Cardiac fibroblast (primary cell): ENCODE measurements at regions not wholly inside any gene's neighbourhood (a gene's known extent, or its start where the extent isn't known, plus 50 kb on each side); places are given as distances from the start of the nearest gene placed in this dataset.

Experiments used
- DNase-seq, 2 donors: peaks; one replicate each; pipeline versions ENCODE4 v3.0.0 to v3.0.0-alpha.2; 2010; ENCODE audit warnings: low read depth in 2 of 2
- H3K4me3 ChIP-seq, 2 donors: replicated peaks in 1 of 2; 1 replicate in 1 of 2; 2 replicates in 1 of 2; pipeline ENCODE4 v1.5.1; 2011; ENCODE audit warnings: low read depth in 2 of 2, low read length in 2 of 2, mild to moderate bottlenecking in 2 of 2, moderate library complexity in 1 of 2
- TF ChIP-seq, protein P1 (sequence below): IDR thresholded peaks from one replicate; pipeline ENCODE4 v1.5.1; 2011; ENCODE audit warnings: low read depth, mild to moderate bottlenecking, low read length, inconsistent platforms

DNA sequence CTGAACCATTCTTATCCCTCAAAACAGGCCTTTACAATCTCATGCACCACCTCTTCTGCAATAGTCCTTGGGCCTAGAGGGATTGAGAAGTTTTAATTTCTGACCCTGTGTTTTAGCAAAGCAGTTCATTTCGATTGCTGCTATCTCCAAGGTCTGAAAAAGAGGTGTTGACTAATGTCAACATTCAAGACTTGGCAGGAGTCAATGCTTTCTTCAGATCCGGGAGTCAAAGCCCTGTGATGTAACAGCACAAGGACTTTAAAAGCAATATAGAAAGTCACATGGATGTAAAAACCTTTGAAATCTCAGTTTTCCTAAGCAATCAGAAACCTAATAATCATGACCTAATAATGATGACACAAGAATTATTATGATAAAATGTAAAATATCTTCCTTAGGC, 133.8 kb downstream of the ADAM29 start:
- TF ChIP-seq, protein P1, sequence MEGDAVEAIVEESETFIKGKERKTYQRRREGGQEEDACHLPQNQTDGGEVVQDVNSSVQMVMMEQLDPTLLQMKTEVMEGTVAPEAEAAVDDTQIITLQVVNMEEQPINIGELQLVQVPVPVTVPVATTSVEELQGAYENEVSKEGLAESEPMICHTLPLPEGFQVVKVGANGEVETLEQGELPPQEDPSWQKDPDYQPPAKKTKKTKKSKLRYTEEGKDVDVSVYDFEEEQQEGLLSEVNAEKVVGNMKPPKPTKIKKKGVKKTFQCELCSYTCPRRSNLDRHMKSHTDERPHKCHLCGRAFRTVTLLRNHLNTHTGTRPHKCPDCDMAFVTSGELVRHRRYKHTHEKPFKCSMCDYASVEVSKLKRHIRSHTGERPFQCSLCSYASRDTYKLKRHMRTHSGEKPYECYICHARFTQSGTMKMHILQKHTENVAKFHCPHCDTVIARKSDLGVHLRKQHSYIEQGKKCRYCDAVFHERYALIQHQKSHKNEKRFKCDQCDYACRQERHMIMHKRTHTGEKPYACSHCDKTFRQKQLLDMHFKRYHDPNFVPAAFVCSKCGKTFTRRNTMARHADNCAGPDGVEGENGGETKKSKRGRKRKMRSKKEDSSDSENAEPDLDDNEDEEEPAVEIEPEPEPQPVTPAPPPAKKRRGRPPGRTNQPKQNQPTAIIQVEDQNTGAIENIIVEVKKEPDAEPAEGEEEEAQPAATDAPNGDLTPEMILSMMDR, result no peak
- H3K4me3 ChIP-seq, result no peak overlapping the region

DNA sequence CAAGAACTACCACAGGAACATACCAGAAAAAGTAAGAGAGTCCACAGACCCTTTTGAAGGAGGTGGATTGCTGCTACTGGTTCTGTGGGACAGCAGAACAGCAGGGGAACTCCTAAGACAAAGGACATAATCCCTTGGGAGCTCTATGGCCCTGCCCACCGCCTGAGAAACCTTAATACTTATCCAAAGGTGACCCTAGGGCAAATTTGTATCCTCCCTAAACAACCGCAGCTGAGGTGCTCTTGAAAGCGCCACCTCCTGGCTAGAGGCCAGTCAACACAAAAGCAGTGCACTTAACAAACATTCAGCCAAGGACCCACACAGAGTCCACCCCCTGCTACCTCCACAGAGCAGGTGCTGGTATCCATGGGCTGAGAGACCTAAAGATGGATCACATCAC, 136.8 kb downstream of the ADAM29 start:
- no peak for DNase-seq
- H3K4me3 ChIP-seq, result no peak overlapping the region
- TF ChIP-seq, protein P1, result no peak

More for the DNA sequence above, 133.8 kb downstream of the ADAM29 start:
- DNase-seq, result no peak

DNA sequence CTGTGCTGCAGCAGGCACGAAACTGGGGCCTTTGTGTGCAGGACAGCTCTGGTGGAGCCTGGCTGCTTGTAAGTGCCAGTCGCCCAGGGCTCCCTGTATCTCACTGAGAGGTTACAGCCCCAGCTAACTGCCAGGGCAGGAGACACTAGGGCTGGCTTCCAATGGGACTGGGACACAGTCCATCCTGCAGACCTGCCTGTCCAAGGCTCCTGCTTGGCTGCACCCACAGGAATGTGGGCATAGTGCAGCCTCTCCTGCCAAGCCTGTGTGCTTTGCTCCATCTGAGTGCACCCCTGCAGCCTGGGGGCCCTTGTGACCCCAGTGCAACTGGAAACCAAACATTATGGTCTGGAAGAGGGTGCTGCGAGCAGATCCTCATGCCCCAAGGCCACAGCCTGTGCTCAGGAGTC, 144.0 kb downstream of the ADAM29 start:
- TF ChIP-seq, protein P1, result no peak
- no peak overlapping the region for H3K4me3 ChIP-seq
- no peak for DNase-seq

DNA sequence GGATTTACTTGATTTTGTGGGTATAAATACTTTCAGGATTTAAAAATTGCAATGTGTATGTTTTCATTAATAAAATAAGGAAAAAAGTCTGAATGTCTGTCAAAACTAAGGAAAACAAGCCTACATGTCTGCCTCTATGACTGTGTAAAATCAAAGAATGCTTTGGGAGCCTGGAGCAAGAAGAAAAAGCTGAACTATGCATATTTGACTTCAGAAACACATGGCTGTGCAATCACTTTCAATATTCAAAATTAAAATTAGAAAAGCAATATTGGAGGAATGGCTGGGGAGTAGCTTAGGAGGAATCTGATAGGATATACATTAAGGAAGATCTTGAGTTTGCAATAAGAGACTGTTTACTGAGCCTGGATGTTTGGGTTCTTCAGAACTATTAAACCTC, 147.1 kb downstream of the ADAM29 start:
- TF ChIP-seq, protein P1, result no peak
- H3K4me3 ChIP-seq, result no peak overlapping the region
- DNase-seq, result no peak

DNA sequence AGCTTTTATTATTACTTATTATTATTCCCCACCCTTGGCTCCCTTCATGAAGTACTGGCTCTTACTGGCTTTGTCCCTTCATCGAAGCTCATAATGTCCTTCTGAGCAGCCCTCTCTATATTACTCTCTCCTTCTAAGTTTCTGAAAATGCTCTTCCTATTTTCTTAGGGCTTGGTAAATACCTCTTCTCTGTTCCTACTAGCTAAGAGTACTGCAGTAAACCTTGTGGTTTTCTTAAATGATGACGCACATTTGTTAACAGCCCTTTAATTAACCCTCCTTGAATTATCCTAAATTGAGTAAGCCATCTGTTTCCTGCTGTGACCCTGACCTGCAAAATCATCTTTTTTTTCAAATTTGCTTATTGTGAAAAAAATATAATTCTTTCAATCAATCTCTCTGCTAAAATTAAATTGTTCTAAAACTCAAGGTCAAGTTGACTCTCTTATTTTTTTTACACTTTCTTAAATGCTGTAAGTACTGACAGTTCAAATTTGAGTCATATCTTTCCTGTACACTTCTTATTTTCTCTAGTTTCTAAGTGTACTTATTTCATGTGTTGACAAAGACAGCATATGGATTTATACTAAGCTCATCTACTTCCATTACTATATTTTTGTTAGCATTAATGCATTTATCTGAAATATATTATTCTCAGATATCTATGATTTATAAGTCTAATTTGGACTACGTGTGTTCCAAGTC, 148.9 kb downstream of the ADAM29 start:
- DNase-seq, result no peak
- H3K4me3 ChIP-seq, result no peak overlapping the region
- TF ChIP-seq, protein P1, result no peak

DNA sequence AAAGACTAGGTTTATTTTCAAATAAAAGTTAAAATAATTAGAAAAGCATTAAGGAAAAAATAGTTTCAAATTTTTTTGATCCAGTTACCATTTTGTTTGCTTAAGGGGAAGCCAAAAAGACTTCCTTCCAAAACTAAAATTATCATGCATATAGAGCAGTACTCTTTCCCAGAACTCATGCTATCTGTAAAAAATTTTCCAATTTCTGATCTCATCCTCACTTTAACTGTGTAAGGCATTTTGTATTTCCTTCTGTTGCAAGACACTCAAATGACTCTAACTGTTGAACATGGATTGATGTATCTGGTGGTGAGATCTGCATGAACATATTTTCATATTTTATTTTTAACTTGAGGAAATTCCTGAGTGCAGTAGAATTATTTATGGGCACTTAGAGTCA, 150.1 kb downstream of the ADAM29 start:
- TF ChIP-seq, protein P1, result no peak
- DNase-seq, result no peak
- H3K4me3 ChIP-seq, result no peak overlapping the region

DNA sequence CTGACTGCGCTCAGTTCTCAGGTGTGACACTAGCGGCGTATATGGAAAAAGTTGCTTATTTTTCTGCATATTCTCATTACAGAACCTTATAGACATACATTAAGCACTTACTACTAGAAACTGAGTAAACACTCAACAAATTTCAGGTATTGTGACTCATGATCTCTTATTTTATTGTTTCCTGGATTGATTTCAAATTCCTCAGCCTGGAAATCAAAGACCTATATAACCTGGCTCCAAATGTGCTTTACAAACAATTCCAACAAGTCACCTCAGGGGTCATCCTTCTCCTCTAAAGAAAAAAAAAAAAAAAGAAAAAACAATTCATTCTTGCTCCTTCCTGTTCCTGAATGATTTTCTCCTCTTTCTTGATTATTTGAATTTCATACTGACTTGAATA, 152.3 kb downstream of the ADAM29 start:
- H3K4me3 ChIP-seq, result no peak overlapping the region
- TF ChIP-seq, protein P1, result no peak
- no peak for DNase-seq
